Suprapubic skin (tissue), 4 donors: ENCODE measurements at regions not wholly inside any gene's neighbourhood (a gene's known extent, or its start where the extent isn't known, plus 50 kb on each side); places are given as distances from the start of the nearest gene placed in this dataset.
"Not testable (repeated sequence)": the region's sequence is repeated elsewhere in the genome, so short reads cannot be mapped to it uniquely, and the experiment has no call there.

Source experiments
- DNase-seq, 2 donors: peaks; one replicate each; pipeline ENCODE4 v3.0.0-alpha.2; 2019; ENCODE audit warnings: low spot score in 2 of 2
- H3K27ac ChIP-seq: fragments of 200-600 bp; sonication (generic); one replicate; pipeline ENCODE4 v1.5.1; 2019
- H3K27me3 ChIP-seq: fragments of 200-600 bp; sonication (generic); one replicate; pipeline ENCODE4 v1.5.1; 2019
- H3K36me3 ChIP-seq: fragments of 200-600 bp; sonication (generic); one replicate; pipeline ENCODE4 v1.5.1; 2019
- H3K4me1 ChIP-seq: fragments of 200-600 bp; sonication (generic); one replicate; pipeline ENCODE4 v1.5.1; 2019
- H3K4me3 ChIP-seq: fragments of 200-600 bp; sonication (generic); one replicate; pipeline ENCODE4 v1.5.1; 2019; ENCODE audit warnings: mild to moderate bottlenecking
- H3K9me3 ChIP-seq: fragments of 200-600 bp; sonication (generic); one replicate; pipeline ENCODE4 v1.5.1; 2019
- CTCF ChIP-seq, 2 donors: fragments of 200-600 bp in 1 of 2; fragments of 450-650 bp in 1 of 2; sonication (generic) in 1 of 2; IDR thresholded peaks; one replicate each; pipeline ENCODE4 v1.5.1; 2016 to 2019; ENCODE audit warnings: antibody characterized with exemption in 2 of 2, mild to moderate bottlenecking in 1 of 2, moderate library complexity in 1 of 2
- EP300 ChIP-seq: sonication (generic); formaldehyde crosslinking; IDR thresholded peaks from one replicate; pipeline ENCODE4 v1.6.1; 2017; ENCODE audit warnings: antibody characterized with exemption
- POLR2A ChIP-seq, 2 donors: fragments of 450-650 bp; IDR thresholded peaks; one replicate each; pipeline ENCODE4 v1.6.1; 2017; ENCODE audit warnings: antibody characterized with exemption in 2 of 2, mild to moderate bottlenecking in 2 of 2, moderate library complexity in 2 of 2
- POLR2AphosphoS5 ChIP-seq, 3 donors: sonication (generic); formaldehyde crosslinking; IDR thresholded peaks; one replicate each; pipeline ENCODE4 v1.6.1; 2017; ENCODE audit warnings: antibody characterized with exemption in 3 of 3
- WGBS: methylation state at CpG from one replicate; pipeline ENCODE4 v1.1.5; 2018; 5-methylcytosine and 5-hydroxymethylcytosine counted together

- no peak for TF ChIP-seq EP300
- TF ChIP-seq CTCF (IDR thresholded peaks at IDR 0.05): no peak
- TF ChIP-seq POLR2A (IDR thresholded peaks at IDR 0.05): no peak
- no peak for TF ChIP-seq POLR2AphosphoS5 (IDR thresholded peaks at IDR 0.05)
- Histone ChIP-seq H3K4me3 (no peak overlapping the region), H3K27me3 (no peaks in the 10 kb centered on the region), H3K9me3 (no peaks in the 10 kb centered on the region), H3K4me1 (no peaks in the 10 kb centered on the region), H3K27ac (no peak overlapping the region), H3K36me3 (no peaks in the 10 kb centered on the region)
- WGBS: 97% methylated on average over 54 of the region's 55 CpGs
- DNase-seq: no peak
Observed at GRCh38 chr5:25190521-25191000, 545.8 kb upstream of the CDH10 start.

GRCh38 chr5:25181249-25181648 is 536.5 kb upstream of the CDH10 start:
- H3K4me3 ChIP-seq: no peak overlapping the region
- no peak for DNase-seq
- H3K9me3 ChIP-seq: no peaks in the 10 kb centered on the region
- 94% methylated on average over 3 of the region's 5 CpGs for WGBS
- TF ChIP-seq EP300 (no peak), POLR2AphosphoS5 (IDR thresholded peaks at IDR 0.05) (no peak), POLR2A (IDR thresholded peaks at IDR 0.05) (no peak), CTCF (IDR thresholded peaks at IDR 0.05) (no peak)
- H3K36me3 ChIP-seq: no peaks in the 10 kb centered on the region
- no peak overlapping the region for H3K27ac ChIP-seq
- H3K4me1 ChIP-seq: no peaks in the 10 kb centered on the region
- no peaks in the 10 kb centered on the region for H3K27me3 ChIP-seq

GRCh38 chr5:25162616-25163015 is 517.8 kb upstream of the CDH10 start:
- not testable (repeated sequence) for H3K9me3 ChIP-seq, H3K4me1 ChIP-seq, H3K27me3 ChIP-seq, DNase-seq, H3K4me3 ChIP-seq, H3K36me3 ChIP-seq, H3K27ac ChIP-seq
- 0% methylated on average over 1 of the region's 1 CpG for WGBS

GRCh38 chr5:25160891-25161290 is 516.1 kb upstream of the CDH10 start:
- H3K36me3 ChIP-seq: no peaks in the 10 kb centered on the region
- no peaks in the 10 kb centered on the region for H3K27me3 ChIP-seq
- H3K9me3 ChIP-seq: no peaks in the 10 kb centered on the region
- TF ChIP-seq POLR2AphosphoS5 (IDR thresholded peaks at IDR 0.05) (no peak), EP300 (no peak), CTCF (IDR thresholded peaks at IDR 0.05) (no peak)
- no peak overlapping the region for H3K4me3 ChIP-seq
- H3K4me1 ChIP-seq: no peaks in the 10 kb centered on the region
- H3K27ac ChIP-seq: no peak overlapping the region
- 85% methylated on average over 1 of the region's 1 CpG for WGBS
- DNase-seq: no peak

GRCh38 chr5:25150819-25151218 is 506.0 kb upstream of the CDH10 start:
- H3K4me3 ChIP-seq: no peak overlapping the region
- no peak for DNase-seq
- H3K9me3 ChIP-seq: peaks cover 4% of the 10 kb centered on the region
- 21% methylated on average over 1 of the region's 1 CpG for WGBS
- no peaks in the 10 kb centered on the region for H3K36me3 ChIP-seq
- no peak overlapping the region for H3K27ac ChIP-seq
- TF ChIP-seq EP300 (no peak), POLR2A (IDR thresholded peaks at IDR 0.05) (no peak), POLR2AphosphoS5 (IDR thresholded peaks at IDR 0.05) (no peak), CTCF (IDR thresholded peaks at IDR 0.05) (no peak)
- H3K27me3 ChIP-seq: no peaks in the 10 kb centered on the region
- no peaks in the 10 kb centered on the region for H3K4me1 ChIP-seq

- Histone ChIP-seq H3K36me3 (no peaks in the 10 kb centered on the region), H3K9me3 (no peaks in the 10 kb centered on the region), H3K27ac (no peak overlapping the region), H3K27me3 (no peaks in the 10 kb centered on the region), H3K4me3 (no peak overlapping the region), H3K4me1 (no peaks in the 10 kb centered on the region)
- no peak for DNase-seq
- TF ChIP-seq EP300 (no peak), CTCF (IDR thresholded peaks at IDR 0.05) (no peak), POLR2AphosphoS5 (IDR thresholded peaks at IDR 0.05) (no peak), POLR2A (IDR thresholded peaks at IDR 0.05) (no peak)
- WGBS: 84% methylated on average over 4 of the region's 4 CpGs
Observed at GRCh38 chr5:25128606-25129005, 483.8 kb upstream of the CDH10 start.
